ENCODE measurements at regions not wholly inside any gene's neighbourhood (a gene's known extent, or its start where the extent isn't known, plus 50 kb on each side); places are given as distances from the start of the nearest gene placed in this dataset.

DNA sequence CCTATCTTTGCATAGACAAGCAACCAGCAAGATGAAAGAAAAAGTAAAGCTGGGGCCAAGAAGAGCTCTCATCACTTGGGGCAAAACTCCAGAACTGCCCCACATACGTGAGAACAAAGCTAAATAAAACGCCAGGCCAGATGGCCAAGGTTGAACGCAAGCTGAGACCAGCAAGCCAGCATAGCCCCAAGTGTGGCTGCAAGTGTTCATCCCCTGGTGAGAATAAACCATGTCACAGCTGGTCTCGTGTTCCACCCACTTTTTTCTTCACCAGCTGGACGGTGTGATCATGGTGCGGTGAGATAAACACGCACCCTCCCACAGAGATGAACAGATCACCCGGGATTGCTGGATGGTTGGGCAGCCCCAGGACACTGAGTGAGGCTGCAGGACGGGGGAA is 109.6 kb upstream of the CACNA1A start:
- no peak for TF ChIP-seq POLR2A (IDR thresholded peaks at IDR 0.05; ENCODE audit: low read depth, low read length)
- no peak for TF ChIP-seq POLR2AphosphoS5 (IDR thresholded peaks at IDR 0.05; ENCODE audit: low read depth, low read length)
- TF ChIP-seq POU2F2 (IDR thresholded peaks at IDR 0.05; ENCODE audit: low read depth, low read length), result no peak

All from GM12891 (cell line).